Cardiac muscle cell (in vitro differentiated cells and primary cell): ENCODE measurements at regions not wholly inside any gene's neighbourhood (a gene's known extent, or its start where the extent isn't known, plus 50 kb on each side); places are given as distances from the start of the nearest gene placed in this dataset.
A peak's percentile ranks its signal among the peaks of the same experiment; 100 is the strongest.

Source experiments
- DNase-seq, 2 donors: peaks; one replicate each; pipeline versions ENCODE4 v3.0.0 to v3.0.0-alpha.2; 2010 to 2017; ENCODE audit warnings: low read depth in 1 of 2, low spot score in 1 of 2
- H3K27ac ChIP-seq: fragments of 200-600 bp; sonication (generic); 2 replicates; pipeline ENCODE4 v1.5.1; 2016
- H3K27me3 ChIP-seq: fragments of 200-600 bp; sonication (generic); 2 replicates; pipeline ENCODE4 v1.6.0; 2016; ENCODE audit warnings: control low read depth
- H3K36me3 ChIP-seq: fragments of 200-600 bp; sonication (generic); 2 replicates; pipeline ENCODE4 v1.5.1; 2016; ENCODE audit warnings: control low read depth
- H3K4me1 ChIP-seq: fragments of 200-600 bp; sonication (generic); 2 replicates; pipeline ENCODE4 v1.8.1; 2017; ENCODE audit warnings: low read depth, mild to moderate bottlenecking, mixed run types
- H3K4me3 ChIP-seq: fragments of 200-600 bp; sonication (generic); 2 replicates; pipeline ENCODE4 v1.5.1; 2016; ENCODE audit warnings: mild to moderate bottlenecking
- H3K9me3 ChIP-seq: fragments of 200-600 bp; sonication (generic); 2 replicates; pipeline ENCODE4 v1.5.1; 2017; ENCODE audit warnings: low read depth, mild to moderate bottlenecking, control low read depth
- CTCF ChIP-seq: IDR thresholded peaks from 2 replicates; pipeline ENCODE4 v1.5.1; 2012; ENCODE audit warnings: low read depth, mild to moderate bottlenecking, low read length

DNA sequence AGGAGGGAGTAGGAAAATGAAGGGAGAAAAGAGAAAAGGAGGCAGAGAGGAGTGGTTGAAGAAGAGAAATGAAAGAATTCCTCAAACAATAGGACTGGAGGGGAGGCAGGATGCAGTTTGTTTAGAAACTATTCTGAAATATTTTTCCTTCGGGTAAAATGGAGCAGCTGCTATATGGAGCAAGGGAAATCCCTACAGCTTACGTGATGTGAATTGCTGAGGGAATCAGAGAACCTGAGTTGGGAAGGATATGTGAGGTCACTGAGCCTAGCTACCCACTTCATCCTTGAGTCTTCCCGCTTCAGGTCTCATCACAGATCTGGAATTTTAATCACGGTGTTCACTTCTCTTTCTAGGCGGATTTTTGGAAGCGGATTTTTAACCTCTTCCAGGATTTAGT lies 204.3 kb downstream of the ERCC6L2 start:
- no peak overlapping the region for H3K4me3 ChIP-seq
- no peak overlapping the region for H3K27ac ChIP-seq
- no peaks in the 10 kb centered on the region for H3K9me3 ChIP-seq
- H3K4me1 ChIP-seq = no peaks in the 10 kb centered on the region
- TF ChIP-seq CTCF = no peak
- no peaks in the 10 kb centered on the region for H3K27me3 ChIP-seq
- no peak for DNase-seq
- H3K36me3 ChIP-seq = no peaks in the 10 kb centered on the region

DNA sequence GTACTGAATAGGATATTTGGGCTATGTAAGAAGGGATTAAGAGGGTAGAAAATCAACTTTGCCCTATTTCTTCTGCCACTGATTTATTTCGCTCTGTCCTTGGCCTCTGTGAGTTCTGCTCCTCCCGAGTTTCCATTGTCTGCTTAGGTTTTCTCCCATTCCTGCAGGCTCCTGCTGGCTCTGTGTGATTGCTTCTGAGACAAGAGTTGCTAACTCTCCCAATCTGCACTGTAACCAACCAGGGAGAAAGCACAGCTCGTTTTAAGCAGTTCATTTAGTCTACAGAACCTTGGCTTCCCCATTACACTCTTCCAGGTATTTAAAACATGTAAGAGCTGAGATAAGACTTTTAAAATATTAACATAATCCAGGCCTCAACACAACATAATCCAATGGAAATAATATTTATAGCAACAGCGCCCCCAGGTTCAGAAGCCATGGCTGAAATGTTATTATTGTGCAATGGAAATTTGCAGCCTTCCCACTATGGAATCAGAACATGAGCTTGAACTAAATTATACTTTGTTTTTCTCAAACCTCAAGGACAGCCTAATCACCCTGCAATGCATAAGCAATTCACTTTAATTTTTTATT lies 203.5 kb downstream of the ERCC6L2 start:
- Histone ChIP-seq H3K4me1 (no peaks in the 10 kb centered on the region), H3K9me3 (no peaks in the 10 kb centered on the region), H3K36me3 (no peaks in the 10 kb centered on the region), H3K4me3 (no peak overlapping the region), H3K27me3 (no peaks in the 10 kb centered on the region), H3K27ac (peak overlapping the region; percentile 15)
- DNase-seq = peak in 1 of 2 donors; percentile 23
- TF ChIP-seq CTCF = no peak

DNA sequence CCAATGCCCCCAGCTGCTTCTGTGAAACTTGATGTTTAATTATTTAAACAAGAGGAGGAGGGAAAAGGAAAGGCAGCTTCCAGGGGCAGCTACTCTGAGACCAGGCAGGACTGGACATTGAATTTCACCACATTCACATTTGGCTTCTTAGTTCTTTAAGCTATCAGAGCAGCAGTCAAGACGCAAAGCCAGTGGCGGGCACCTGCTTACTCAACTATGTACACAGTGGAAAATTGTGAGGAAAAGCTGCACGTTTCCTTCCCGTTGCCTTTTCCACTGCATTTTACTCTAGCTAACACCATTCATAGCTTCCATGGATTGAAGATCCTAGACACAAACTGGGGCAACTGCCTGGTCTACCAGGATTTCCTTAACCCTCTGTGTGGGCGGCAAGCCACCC lies 200.3 kb downstream of the ERCC6L2 start:
- no peak for TF ChIP-seq CTCF
- no peak for DNase-seq
- H3K36me3 ChIP-seq = no peaks in the 10 kb centered on the region
- H3K27ac ChIP-seq = no peak overlapping the region
- no peaks in the 10 kb centered on the region for H3K27me3 ChIP-seq
- no peaks in the 10 kb centered on the region for H3K9me3 ChIP-seq
- H3K4me3 ChIP-seq = no peak overlapping the region
- H3K4me1 ChIP-seq = peaks cover 9% of the 10 kb centered on the region

- no peak for TF ChIP-seq CTCF
- no peak overlapping the region for H3K27ac ChIP-seq
- H3K9me3 ChIP-seq = no peaks in the 10 kb centered on the region
- H3K27me3 ChIP-seq = no peaks in the 10 kb centered on the region
- no peak for DNase-seq
- no peak overlapping the region for H3K4me3 ChIP-seq
- no peaks in the 10 kb centered on the region for H3K36me3 ChIP-seq
- peaks cover 9% of the 10 kb centered on the region for H3K4me1 ChIP-seq
Observed at GRCh38 chr9:96075111-96075510, 199.6 kb downstream of the ERCC6L2 start.

DNA sequence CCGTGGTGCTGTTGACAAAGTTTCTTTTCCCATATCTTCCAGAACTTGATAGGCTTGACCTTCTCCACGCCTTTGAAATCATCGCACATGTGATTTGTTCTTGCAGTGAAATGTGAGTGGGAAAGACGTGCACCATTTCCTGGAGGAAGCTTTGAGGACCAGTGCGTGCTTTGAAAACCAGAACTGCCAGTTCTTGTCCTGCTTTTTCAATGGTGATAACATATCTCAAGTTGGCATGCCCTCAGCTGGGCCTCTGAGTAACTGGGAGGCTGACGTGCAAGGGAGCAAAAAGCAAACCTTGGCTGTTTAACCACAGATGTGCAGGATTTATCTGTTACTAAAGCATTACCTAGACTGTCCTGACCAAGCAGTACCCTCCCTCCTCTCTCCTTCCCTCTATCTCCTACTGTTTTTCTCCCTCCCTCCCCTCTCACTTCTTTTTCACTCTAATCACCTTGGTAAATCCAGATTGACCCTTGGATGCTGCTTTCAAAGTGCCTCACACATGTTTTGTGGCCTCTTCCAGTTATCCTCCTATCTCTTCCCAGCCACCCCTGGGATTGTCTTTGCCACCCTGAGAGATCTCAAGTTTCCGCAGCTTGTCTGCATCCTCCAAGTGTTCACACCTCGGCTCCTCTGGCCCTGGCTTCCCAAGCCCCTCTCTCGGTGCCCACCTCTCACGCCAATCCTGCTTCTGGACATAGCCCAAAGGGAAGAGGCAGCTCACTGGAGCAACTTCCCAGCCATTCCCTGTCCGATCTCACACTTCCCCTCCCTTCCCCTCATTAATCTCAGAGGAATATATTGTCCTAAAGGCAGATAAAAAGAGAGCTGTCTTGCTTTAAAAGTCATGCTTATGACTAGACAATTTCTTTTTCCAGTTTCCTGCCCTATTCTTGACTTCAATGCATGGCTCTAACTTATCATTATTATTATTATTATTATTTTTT lies 198.3 kb downstream of the ERCC6L2 start:
- TF ChIP-seq CTCF = no peak
- Histone ChIP-seq H3K27me3 (no peaks in the 10 kb centered on the region), H3K36me3 (no peaks in the 10 kb centered on the region), H3K4me3 (no peak overlapping the region), H3K27ac (no peak overlapping the region), H3K4me1 (peaks cover 9% of the 10 kb centered on the region), H3K9me3 (no peaks in the 10 kb centered on the region)
- DNase-seq = peak; percentile 17 to 36
